ENCODE measurements at regions not wholly inside any gene's neighbourhood (a gene's known extent, or its start where the extent isn't known, plus 50 kb on each side); places are given as distances from the start of the nearest gene placed in this dataset.
"Not testable (repeated sequence)": the region's sequence is repeated elsewhere in the genome, so short reads cannot be mapped to it uniquely, and the experiment has no call there.

- no peak for DNase-seq (ENCODE audit: low spot score)
Measured at GRCh38 chr16:52727849-52728248, 180.9 kb upstream of the TOX3 start.

GRCh38 chr16:52727441-52727840, 180.5 kb upstream of the TOX3 start:
- DNase-seq (ENCODE audit: low spot score) = no peak

GRCh38 chr16:52725461-52725860, 178.5 kb upstream of the TOX3 start:
- DNase-seq (ENCODE audit: low spot score) = no peak

GRCh38 chr16:52725043-52725442, 178.1 kb upstream of the TOX3 start:
- DNase-seq (ENCODE audit: low spot score) = no peak

GRCh38 chr16:52721331-52721730, 174.4 kb upstream of the TOX3 start:
- no peak for DNase-seq (ENCODE audit: low spot score)

GRCh38 chr16:52718046-52718445, 171.1 kb upstream of the TOX3 start:
- no peak for DNase-seq (ENCODE audit: low spot score)

GRCh38 chr16:52713740-52714139, 166.8 kb upstream of the TOX3 start:
- DNase-seq (ENCODE audit: low spot score) = no peak

GRCh38 chr16:52709306-52709705, 162.4 kb upstream of the TOX3 start:
- no peak for DNase-seq (ENCODE audit: low spot score)

GRCh38 chr16:52708476-52708875, 161.5 kb upstream of the TOX3 start:
- DNase-seq (ENCODE audit: low spot score) = no peak

GRCh38 chr16:52707676-52708337, 160.9 kb upstream of the TOX3 start:
- no peak for DNase-seq (ENCODE audit: low spot score)

GRCh38 chr16:52705122-52705521, 158.2 kb upstream of the TOX3 start:
- no peak for DNase-seq (ENCODE audit: low spot score)

- no peak for DNase-seq (ENCODE audit: low spot score)
Measured at GRCh38 chr16:52697971-52698370, 151.0 kb upstream of the TOX3 start.

GRCh38 chr16:52696126-52696525, 149.2 kb upstream of the TOX3 start:
- no peak for DNase-seq (ENCODE audit: low spot score)

- DNase-seq (ENCODE audit: low spot score) = no peak
Measured at GRCh38 chr16:52690468-52690867, 143.5 kb upstream of the TOX3 start.

- no peak for DNase-seq (ENCODE audit: low spot score)
Measured at GRCh38 chr16:52680993-52681392, 134.1 kb upstream of the TOX3 start.

- DNase-seq (ENCODE audit: low spot score) = no peak
Measured at GRCh38 chr16:52677501-52677900, 130.6 kb upstream of the TOX3 start.

- DNase-seq (ENCODE audit: low spot score) = no peak
Measured at GRCh38 chr16:52676959-52677358, 130.0 kb upstream of the TOX3 start.

GRCh38 chr16:52671590-52671989, 124.6 kb upstream of the TOX3 start:
- no peak for DNase-seq (ENCODE audit: low spot score)

- DNase-seq (ENCODE audit: low spot score) = no peak
Measured at GRCh38 chr16:52657924-52658323, 111.0 kb upstream of the TOX3 start.

- not testable (repeated sequence) for DNase-seq (ENCODE audit: low spot score)
Measured at GRCh38 chr16:52655916-52656315, 109.0 kb upstream of the TOX3 start.

- not testable (repeated sequence) for DNase-seq (ENCODE audit: low spot score)
Measured at GRCh38 chr16:52655156-52655555, 108.2 kb upstream of the TOX3 start.

GRCh38 chr16:52652033-52652432, 105.1 kb upstream of the TOX3 start:
- no peak for DNase-seq (ENCODE audit: low spot score)

- DNase-seq (ENCODE audit: low spot score) = no peak
Measured at GRCh38 chr16:52650789-52651188, 103.8 kb upstream of the TOX3 start.

- DNase-seq (ENCODE audit: low spot score) = no peak
Measured at GRCh38 chr16:52650318-52650717, 103.4 kb upstream of the TOX3 start.

GRCh38 chr16:52649870-52650269, 102.9 kb upstream of the TOX3 start:
- DNase-seq (ENCODE audit: low spot score) = no peak
